GM12878 (cell line): ENCODE measurements at regions not wholly inside any gene's neighbourhood (a gene's known extent, or its start where the extent isn't known, plus 50 kb on each side); places are given as distances from the start of the nearest gene placed in this dataset.

Experiments
- ATAC-seq: fragments of 200-7000 bp; cut with Tn5 transposase; 3 replicates; pipeline ENCODE4 v1.9.1; 2020; ENCODE audit warnings: mild to moderate bottlenecking, moderate library complexity
- BruUV-seq: library from RNA; stranded (reverse); fragments of 400-500 nt; replicated peaks from 2 replicates; lab custom pipeline; 2021; lab: Mats Ljungman, UMichigan
- CTCF ChIA-PET: fragments of 300-600 bp; sonication (Branson Sonifier 250); formaldehyde crosslinking; extraction: SDS; loops from one replicate; lab custom pipeline; 2021; ENCODE audit warnings: inconsistent platforms; lab: Yijun Ruan, JAX
- POLR2A ChIA-PET: fragments of 350-600 bp; formaldehyde crosslinking; extraction: SDS; loops from one replicate; lab custom pipeline; 2021; ENCODE audit warnings: inconsistent platforms; lab: Charles Lee
- RAD21 ChIA-PET: fragments of 300-600 bp; sonication (Branson Sonifier 250); formaldehyde crosslinking; loops from one replicate; lab custom pipeline; 2023; ENCODE audit warnings: antibody characterized with exemption; ENCODE audit not compliant: unreplicated experiment; lab: Charles Lee
- SMC1A ChIA-PET: fragments of 300-600 bp; sonication (Branson Sonifier 250); formaldehyde crosslinking; loops from one replicate; lab custom pipeline; 2023; ENCODE audit not compliant: unreplicated experiment, uncharacterized antibody; lab: Charles Lee
- DNase-seq: peaks from one replicate; pipeline ENCODE4 v3.0.0-alpha.2; 2011; ENCODE audit warnings: low read depth, low spot score
- FAIRE-seq: peaks from 3 replicates; lab custom pipeline; 2011; peaks lifted over from hg19 to GRCh38; lab: Jason Lieb, UNC
- H2AFZ ChIP-seq: 2 replicates; pipeline ENCODE4 v1.6.0; 2011; ENCODE audit warnings: low read depth, low read length, control low read depth; ENCODE audit not compliant: control insufficient read depth
- H3K27ac ChIP-seq: 2 replicates; pipeline ENCODE4 v1.5.1; 2011; ENCODE audit warnings: control low read depth; ENCODE audit not compliant: control insufficient read depth, insufficient read depth
- H3K27me3 ChIP-seq, 2 experiments: replicated peaks in 1 of 2; 2 replicates each; pipeline versions ENCODE4 v1.6.0 to v1.6.1; 2011; ENCODE audit warnings: low read length in 1 of 2; ENCODE audit not compliant: control insufficient read depth in 2 of 2, insufficient read depth in 2 of 2
- H3K36me3 ChIP-seq, 2 experiments: 2 replicates each; pipeline ENCODE4 v1.5.1; 2011; ENCODE audit warnings: low read length in 1 of 2; ENCODE audit not compliant: control insufficient read depth in 2 of 2, insufficient read depth in 2 of 2
- H3K4me1 ChIP-seq: 2 replicates; pipeline ENCODE4 v1.6.1; 2011; ENCODE audit warnings: mild to moderate bottlenecking, low read length, moderate library complexity, mixed read lengths; ENCODE audit not compliant: control insufficient read depth, insufficient read depth
- H3K4me2 ChIP-seq: 2 replicates; pipeline ENCODE4 v1.6.0; 2011; ENCODE audit warnings: control low read depth; ENCODE audit not compliant: control insufficient read depth, insufficient read depth
- H3K4me3 ChIP-seq: fragments of 200-600 bp; sonication (generic); 2 replicates; pipeline ENCODE4 v1.5.1; 2016
- H3K79me2 ChIP-seq: 2 replicates; pipeline ENCODE4 v1.6.0; 2011; ENCODE audit warnings: low read length; ENCODE audit not compliant: control insufficient read depth, insufficient read depth
- H3K9ac ChIP-seq: 2 replicates; pipeline ENCODE4 v1.8.0; 2011; ENCODE audit warnings: low read length, control low read depth, mixed read lengths; ENCODE audit not compliant: control insufficient read depth, insufficient read depth
- H3K9me3 ChIP-seq: replicated peaks from 3 replicates; pipeline ENCODE4 v1.5.1; 2011; ENCODE audit warnings: mild to moderate bottlenecking, low read length; ENCODE audit not compliant: control insufficient read depth, insufficient read depth
- H4K20me1 ChIP-seq: 2 replicates; pipeline ENCODE4 v1.6.0; 2011; ENCODE audit not compliant: control insufficient read depth, insufficient read depth
- BRCA1 ChIP-seq: IDR thresholded peaks from 2 replicates; pipeline ENCODE4 v1.6.1; 2011; ENCODE audit warnings: low read depth, low read length, improper control_type of control experiment
- ETV6 ChIP-seq, 2 experiments: fragments of 450-650 bp in 1 of 2; IDR thresholded peaks in 1 of 2; conservative IDR thresholded peaks in 1 of 2; 2 replicates each; pipeline ENCODE4 v1.6.1; 2014; ENCODE audit warnings: antibody characterized with exemption in 1 of 2, borderline replicate concordance in 1 of 2, low read depth in 1 of 2, mild to moderate bottlenecking in 1 of 2, moderate library complexity in 1 of 2
- GATAD2B ChIP-seq: fragments of 450-650 bp; conservative IDR thresholded peaks from 2 replicates; pipeline ENCODE4 v1.6.1; 2017; ENCODE audit warnings: low read depth, mild to moderate bottlenecking, moderate library complexity
- MEF2B ChIP-seq: fragments of 450-650 bp; IDR thresholded peaks from 2 replicates; pipeline ENCODE4 v1.6.1; 2018; ENCODE audit warnings: mild to moderate bottlenecking, moderate library complexity; ENCODE audit not compliant: partially characterized antibody, poor library complexity, severe bottlenecking
- MXI1 ChIP-seq: fragments of 150-350 bp; IDR thresholded peaks from 2 replicates; pipeline ENCODE4 v1.6.1; 2011; ENCODE audit warnings: low read depth, mild to moderate bottlenecking, inconsistent platforms, low read length, improper control_type of control experiment
- POLR2AphosphoS2 ChIP-seq: IDR thresholded peaks from 2 replicates; pipeline ENCODE4 v1.6.1; 2011; ENCODE audit warnings: low read depth, mild to moderate bottlenecking, low read length, improper control_type of control experiment, moderate library complexity
- SMAD1 ChIP-seq: fragments of 450-650 bp; IDR thresholded peaks from 2 replicates; pipeline ENCODE4 v1.6.1; 2018; ENCODE audit warnings: mild to moderate bottlenecking, low read depth; ENCODE audit not compliant: partially characterized antibody
- SRF ChIP-seq, 2 experiments: IDR thresholded peaks; 2 replicates each; pipeline ENCODE4 v1.6.1; 2011; ENCODE audit warnings: low read depth in 2 of 2, low read length in 2 of 2, mild to moderate bottlenecking in 1 of 2, moderate library complexity in 1 of 2
- SUPT20H ChIP-seq: IDR thresholded peaks from 2 replicates; pipeline ENCODE4 v1.6.1; 2011; ENCODE audit warnings: low read depth, mild to moderate bottlenecking, low read length, moderate library complexity, borderline replicate concordance; ENCODE audit not compliant: control insufficient read depth
- ZBED1 ChIP-seq: IDR thresholded peaks from 2 replicates; pipeline ENCODE4 v1.6.1; 2016; ENCODE audit warnings: borderline replicate concordance
- WGBS: methylation state at CpG from one replicate; pipeline ENCODE4 v1.1.6; 2016; ENCODE audit warnings: low lambda C conversion rate; ENCODE audit not compliant: insufficient replicate concordance, insufficient coverage; ENCODE audit errors: missing lambda C conversion rate; 5-methylcytosine and 5-hydroxymethylcytosine counted together
- in situ Hi-C: fragments of 300-500 bp; cut with MboI; formaldehyde crosslinking; loops from 9 replicates; pipeline ENCODE4 v1.14.3; 2018; ENCODE audit warnings: mixed read lengths
- intact Hi-C: fragments of 100-400 bp; cut with micrococcal nuclease; formaldehyde crosslinking; loops from one replicate; pipeline ENCODE4 v1.14.2; 2022; ENCODE audit not compliant: unreplicated experiment

DNA sequence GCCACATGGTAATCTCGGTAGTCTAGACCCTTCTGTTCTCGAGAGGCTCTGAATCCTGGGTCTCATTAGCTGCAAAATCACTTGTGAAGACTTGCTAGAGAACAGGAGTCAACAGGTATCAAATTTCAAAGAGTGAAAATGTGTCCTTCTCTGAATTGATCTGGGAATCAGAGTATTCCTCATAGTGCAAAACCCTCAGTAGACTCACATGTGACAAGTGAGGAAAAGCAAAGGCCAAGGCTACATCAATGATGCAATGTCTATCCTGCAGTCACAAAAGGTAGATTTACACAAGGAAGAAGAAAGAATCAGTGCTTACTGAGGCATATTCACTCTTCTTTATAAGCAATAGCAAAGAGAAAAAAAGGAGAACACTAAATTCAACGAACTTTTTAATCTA lies 1220.0 kb upstream of the GJE1 start:
- Histone ChIP-seq H4K20me1 (no peaks in the 10 kb centered on the region), H3K4me1 (no peaks in the 10 kb centered on the region), H3K9me3 (no peaks in the 10 kb centered on the region), H3K27ac (no peak overlapping the region), H3K4me2 (no peak overlapping the region), H2AFZ (no peak overlapping the region), H3K36me3 (no peaks in the 10 kb centered on the region), H3K9ac (no peak overlapping the region), H3K79me2 (no peaks in the 10 kb centered on the region), H3K27me3 (no peaks in the 10 kb centered on the region), H3K4me3 (no peak overlapping the region)
- FAIRE-seq (no peak), DNase-seq (no peak), ATAC-seq (no peak)
- WGBS = 0% methylated on average over 3 of the region's 3 CpGs
- RAD21 ChIA-PET = no interaction called here
- intact Hi-C loops (no loop called here), in situ Hi-C loops (no loop called here)
- SMC1A ChIA-PET = no interaction called here
- no peak for TF ChIP-seq ZBED1
- no peak for TF ChIP-seq MEF2B
- TF ChIP-seq BRCA1 = no peak
- no peak for TF ChIP-seq SMAD1
- no peak for TF ChIP-seq SUPT20H
- TF ChIP-seq GATAD2B = no peak
- no peak for TF ChIP-seq MXI1
- no peak for TF ChIP-seq POLR2AphosphoS2
- no peak for TF ChIP-seq ETV6 (conservative IDR thresholded peaks at IDR 0.05 in 1 of 2, IDR thresholded peaks at IDR 0.05 in 1 of 2; ENCODE audit: borderline replicate concordance in 1 of 2, low read depth in 1 of 2)
- no peak for TF ChIP-seq SRF (IDR thresholded peaks at IDR 0.05; ENCODE audit: low read depth in 2 of 2, low read length in 2 of 2)
- POLR2A ChIA-PET = no interaction called here
- CTCF ChIA-PET = no interaction called here
- no TSS peak for BruUV-seq
